Caco-2 (cell line): ENCODE measurements at regions not wholly inside any gene's neighbourhood (a gene's known extent, or its start where the extent isn't known, plus 50 kb on each side); places are given as distances from the start of the nearest gene placed in this dataset.

Experiments
- BruUV-seq: library from RNA; stranded (reverse); fragments of 400-500 nt; replicated peaks from 2 replicates; lab custom pipeline; 2021; lab: Mats Ljungman, UMichigan
- CTCF ChIA-PET: fragments of 300-600 bp; sonication (Branson Sonifier 250); formaldehyde crosslinking; loops from one replicate; lab custom pipeline; 2022; ENCODE audit warnings: antibody characterized with exemption; lab: Charles Lee
- POLR2A ChIA-PET: fragments of 300-600 bp; sonication (Branson Sonifier 250); formaldehyde crosslinking; loops from one replicate; lab custom pipeline; 2022; ENCODE audit warnings: antibody characterized with exemption; lab: Charles Lee
- DNase-seq, 2 experiments: peaks; one replicate each; pipeline versions ENCODE4 v3.0.0 to v3.0.0-alpha.2; 2020 to 2022
- H3K27me3 ChIP-seq: replicated peaks from 2 replicates; pipeline ENCODE4 v1.6.0; 2011; ENCODE audit warnings: low read length; ENCODE audit not compliant: control insufficient read depth, insufficient read depth
- H3K36me3 ChIP-seq: 2 replicates; pipeline ENCODE4 v1.5.1; 2011; ENCODE audit warnings: low read length; ENCODE audit not compliant: control insufficient read depth, insufficient read depth
- H3K4me1 ChIP-seq: fragments of 250-450 bp; sonication (Bioruptor Pico); 2 replicates; pipeline ENCODE4 v1.5.1; 2020; ENCODE audit warnings: mild to moderate bottlenecking
- H3K4me3 ChIP-seq: 2 replicates; pipeline ENCODE4 v1.5.1; 2011; ENCODE audit warnings: low read depth, mild to moderate bottlenecking, control low read depth, low read length
- H3K9me3 ChIP-seq: fragments of 250-450 bp; sonication (Bioruptor Pico); 2 replicates; pipeline ENCODE4 v1.5.1; 2020; ENCODE audit warnings: mild to moderate bottlenecking, moderate library complexity
- H3K27ac Mint-ChIP-seq: one replicate; pipeline ENCODE4 v1.8.0; 2022; ENCODE audit warnings: mixed read lengths; ENCODE audit not compliant: unreplicated experiment
- H3K27me3 Mint-ChIP-seq: one replicate; pipeline ENCODE4 v1.8.0; 2022; ENCODE audit warnings: mixed read lengths; ENCODE audit not compliant: insufficient read depth, unreplicated experiment
- H3K36me3 Mint-ChIP-seq: one replicate; pipeline ENCODE4 v1.8.0; 2022; ENCODE audit warnings: mild to moderate bottlenecking, mixed read lengths; ENCODE audit not compliant: insufficient read depth, unreplicated experiment
- H3K4me1 Mint-ChIP-seq: one replicate; pipeline ENCODE4 v1.8.0; 2022; ENCODE audit warnings: low read depth, mixed read lengths; ENCODE audit not compliant: unreplicated experiment
- H3K4me3 Mint-ChIP-seq: one replicate; pipeline ENCODE4 v1.8.0; 2022; ENCODE audit warnings: mild to moderate bottlenecking, moderate library complexity, mixed read lengths; ENCODE audit not compliant: unreplicated experiment
- H3K9me3 Mint-ChIP-seq: one replicate; pipeline ENCODE4 v1.8.0; 2022; ENCODE audit warnings: mixed read lengths; ENCODE audit not compliant: unreplicated experiment
- CTCF ChIP-seq, 2 experiments: fragments of 200-600 bp in 1 of 2; IDR thresholded peaks; 1 replicate in 1 of 2; 2 replicates in 1 of 2; pipeline versions ENCODE4 v1.5.1 to v1.8.0; 2011 to 2022; ENCODE audit warnings: antibody characterized with exemption in 1 of 2, control low read depth in 1 of 2, inconsistent platforms in 1 of 2, low read depth in 1 of 2, low read length in 1 of 2, mild to moderate bottlenecking in 1 of 2, moderate library complexity in 1 of 2; ENCODE audit not compliant: insufficient read depth in 1 of 2, severe bottlenecking in 1 of 2, unreplicated experiment in 1 of 2
- intact Hi-C: fragments of 100-400 bp; cut with micrococcal nuclease; formaldehyde crosslinking; loops from one replicate; pipeline ENCODE4 v1.10.0; 2022; ENCODE audit not compliant: unreplicated experiment

DNA sequence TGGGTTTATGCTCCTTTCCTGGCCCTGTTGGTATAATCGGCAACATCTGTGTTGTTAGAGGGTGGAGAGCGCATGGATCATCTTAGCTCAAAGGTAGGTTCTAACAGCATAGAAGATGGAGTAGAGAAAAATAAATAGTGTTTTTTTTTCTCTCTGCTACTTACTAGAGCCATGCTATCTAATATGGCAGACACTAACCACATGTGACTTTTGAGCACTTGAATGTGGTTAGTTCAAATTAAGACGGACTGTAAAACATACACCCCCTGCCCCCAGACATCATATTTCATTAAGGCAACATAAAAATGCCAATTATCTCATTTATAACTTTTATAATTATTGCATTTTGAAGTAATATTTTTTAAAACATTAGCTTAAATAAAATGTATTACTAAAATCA is 525.1 kb downstream of the KIF20B start:
- no peak for TF ChIP-seq CTCF (IDR thresholded peaks at IDR 0.05; ENCODE audit: insufficient read depth in 1 of 2, low read depth in 1 of 2, low read length in 1 of 2, severe bottlenecking in 1 of 2, unreplicated experiment in 1 of 2)
- H3K4me1 ChIP-seq, result no peaks in the 10 kb centered on the region
- Mint-ChIP-seq H3K4me1 (peaks cover 10% of the 10 kb centered on the region), H3K4me3 (no peak overlapping the region), H3K9me3 (peaks cover 3% of the 10 kb centered on the region), H3K36me3 (no peaks in the 10 kb centered on the region), H3K27ac (no peak overlapping the region), H3K27me3 (no peaks in the 10 kb centered on the region)
- H3K36me3 ChIP-seq, result no peaks in the 10 kb centered on the region
- no TSS peak for BruUV-seq
- no peak overlapping the region for H3K4me3 ChIP-seq
- no peak for DNase-seq
- no peaks in the 10 kb centered on the region for H3K9me3 ChIP-seq
- intact Hi-C loops, result no loop called here
- no peaks in the 10 kb centered on the region for H3K27me3 ChIP-seq
- CTCF ChIA-PET, result no interaction called here
- POLR2A ChIA-PET, result no interaction called here

DNA sequence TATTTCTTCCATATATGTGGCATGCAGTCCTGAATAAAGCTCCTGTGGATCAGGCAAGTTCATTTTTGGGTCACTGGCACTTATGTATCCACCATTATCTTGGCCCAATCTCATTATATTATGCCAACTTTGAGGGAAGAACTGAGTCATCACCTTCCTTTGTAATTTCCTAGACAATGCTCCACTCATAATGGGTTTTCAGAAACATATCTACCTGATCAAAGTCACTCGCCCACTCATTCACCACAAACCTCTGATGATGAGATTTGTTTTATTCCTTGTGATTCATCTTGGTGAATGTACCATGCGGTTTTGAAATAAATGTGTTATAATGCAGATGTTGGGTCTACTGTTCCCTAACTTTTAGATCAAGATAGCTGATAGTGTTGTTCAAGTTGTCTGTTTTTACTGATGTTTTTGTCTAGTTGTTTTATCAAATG is 525.8 kb downstream of the KIF20B start:
- Mint-ChIP-seq H3K4me3 (no peak overlapping the region), H3K9me3 (peaks cover 10% of the 10 kb centered on the region), H3K36me3 (no peaks in the 10 kb centered on the region), H3K27ac (no peak overlapping the region), H3K4me1 (peaks cover 10% of the 10 kb centered on the region), H3K27me3 (no peaks in the 10 kb centered on the region)
- ChIA-PET POLR2A (no interaction called here), CTCF (no interaction called here)
- BruUV-seq, result no TSS peak
- Histone ChIP-seq H3K27me3 (no peaks in the 10 kb centered on the region), H3K4me1 (no peaks in the 10 kb centered on the region), H3K4me3 (no peak overlapping the region), H3K36me3 (no peaks in the 10 kb centered on the region), H3K9me3 (no peaks in the 10 kb centered on the region)
- no peak for TF ChIP-seq CTCF (IDR thresholded peaks at IDR 0.05; ENCODE audit: insufficient read depth in 1 of 2, low read depth in 1 of 2, low read length in 1 of 2, severe bottlenecking in 1 of 2, unreplicated experiment in 1 of 2)
- DNase-seq, result no peak
- intact Hi-C loops, result no loop called here

GRCh38 chr10:90227786-90228185 is 526.4 kb downstream of the KIF20B start:
- Histone ChIP-seq H3K4me1 (no peaks in the 10 kb centered on the region), H3K27me3 (no peaks in the 10 kb centered on the region), H3K4me3 (no peak overlapping the region), H3K36me3 (no peaks in the 10 kb centered on the region), H3K9me3 (no peaks in the 10 kb centered on the region)
- peaks cover 16% of the 10 kb centered on the region for H3K9me3 Mint-ChIP-seq
- H3K4me1 Mint-ChIP-seq, result peaks cover 4% of the 10 kb centered on the region
- ChIA-PET POLR2A (no interaction called here), CTCF (no interaction called here)
- H3K36me3 Mint-ChIP-seq, result no peaks in the 10 kb centered on the region
- no peak overlapping the region for H3K4me3 Mint-ChIP-seq
- H3K27me3 Mint-ChIP-seq, result no peaks in the 10 kb centered on the region
- no peak overlapping the region for H3K27ac Mint-ChIP-seq
- DNase-seq, result no peak
- intact Hi-C loops, result no loop called here
- BruUV-seq, result no TSS peak
- no peak for TF ChIP-seq CTCF (IDR thresholded peaks at IDR 0.05; ENCODE audit: insufficient read depth in 1 of 2, low read depth in 1 of 2, low read length in 1 of 2, severe bottlenecking in 1 of 2, unreplicated experiment in 1 of 2)
